ENCODE measurements at regions not wholly inside any gene's neighbourhood (a gene's known extent, or its start where the extent isn't known, plus 50 kb on each side); places are given as distances from the start of the nearest gene placed in this dataset.

DNA sequence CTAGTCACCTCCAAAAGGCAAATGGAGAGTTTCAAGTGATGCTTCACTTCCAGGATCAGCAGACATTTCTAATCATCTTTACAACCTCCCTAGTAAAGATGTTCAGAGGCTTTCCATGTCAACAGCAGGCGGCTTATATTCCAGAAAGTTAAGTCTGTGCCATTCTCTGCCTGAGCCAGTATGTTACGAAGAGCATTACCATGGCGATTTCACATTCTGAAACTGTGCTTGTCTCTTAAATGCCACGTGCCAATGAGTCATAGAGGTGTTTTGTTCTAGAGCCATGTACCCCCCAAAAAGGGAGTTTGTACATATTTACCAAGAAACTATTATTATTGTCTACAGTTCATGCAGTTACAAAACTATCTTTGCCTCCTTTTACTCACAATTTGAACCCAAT is 319.5 kb downstream of the FOXA2 start:
- DNase-seq (ENCODE audit: low read depth in 4 of 4, low spot score in 3 of 4), result no peak

GRCh38 chr20:22260506-22260905 is 323.9 kb downstream of the FOXA2 start:
- no peak for DNase-seq (ENCODE audit: low read depth in 4 of 4, low spot score in 3 of 4)

GRCh38 chr20:22257912-22258311 is 326.5 kb downstream of the FOXA2 start:
- no peak for DNase-seq (ENCODE audit: low read depth in 4 of 4, low spot score in 3 of 4)

DNA sequence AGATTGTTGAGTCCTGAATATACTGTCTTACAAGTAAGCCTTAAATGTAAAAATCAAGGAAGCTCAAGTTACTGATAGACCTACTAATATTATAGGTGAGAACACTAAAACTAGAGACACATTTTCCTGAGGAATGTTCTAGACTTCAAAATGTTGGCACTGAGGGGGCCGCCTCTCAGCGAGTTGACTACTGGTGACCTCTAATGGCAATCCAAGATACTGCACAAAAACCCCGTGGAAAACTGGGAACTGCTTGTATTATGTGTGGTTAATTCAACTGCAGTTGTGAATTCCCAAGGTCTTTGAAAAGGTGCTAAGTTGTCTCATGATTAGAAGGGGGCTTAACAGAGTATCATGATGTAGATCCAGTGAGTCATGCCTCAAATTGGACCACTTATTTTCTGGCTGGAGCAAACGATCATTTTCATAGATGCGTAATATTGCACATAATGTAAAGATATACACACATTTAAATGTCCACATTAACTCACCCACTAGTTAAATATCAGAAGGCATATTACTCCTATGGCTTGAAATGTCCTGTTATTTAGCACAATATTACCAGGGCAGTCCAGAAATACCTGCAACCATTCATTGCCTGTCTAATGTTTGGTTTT is 336.2 kb downstream of the FOXA2 start:
- DNase-seq (ENCODE audit: low read depth in 4 of 4, low spot score in 3 of 4), result no peak

GRCh38 chr20:22245139-22245538 is 339.2 kb downstream of the FOXA2 start:
- no peak for DNase-seq (ENCODE audit: low read depth in 4 of 4, low spot score in 3 of 4)

DNA sequence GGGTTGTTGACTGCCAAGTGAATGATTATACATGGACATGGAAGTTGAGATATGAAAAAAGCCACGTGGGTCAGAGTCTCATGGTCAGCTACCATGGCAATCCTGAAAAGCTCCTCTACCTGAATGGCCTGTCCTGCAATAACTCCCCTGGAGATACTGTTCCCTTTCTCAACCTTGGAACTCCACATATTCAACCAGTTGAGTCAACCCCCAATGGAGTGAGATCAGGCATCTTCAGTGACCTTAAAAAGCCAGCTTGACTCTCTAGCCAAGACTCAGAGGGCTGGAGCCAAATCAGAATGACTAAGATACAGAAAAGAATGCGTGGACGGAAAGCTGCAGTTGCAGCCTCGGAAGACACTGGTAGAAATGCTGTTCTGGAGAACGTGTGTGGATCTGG is 341.3 kb downstream of the FOXA2 start:
- no peak for DNase-seq (ENCODE audit: low read depth in 4 of 4, low spot score in 3 of 4)

DNA sequence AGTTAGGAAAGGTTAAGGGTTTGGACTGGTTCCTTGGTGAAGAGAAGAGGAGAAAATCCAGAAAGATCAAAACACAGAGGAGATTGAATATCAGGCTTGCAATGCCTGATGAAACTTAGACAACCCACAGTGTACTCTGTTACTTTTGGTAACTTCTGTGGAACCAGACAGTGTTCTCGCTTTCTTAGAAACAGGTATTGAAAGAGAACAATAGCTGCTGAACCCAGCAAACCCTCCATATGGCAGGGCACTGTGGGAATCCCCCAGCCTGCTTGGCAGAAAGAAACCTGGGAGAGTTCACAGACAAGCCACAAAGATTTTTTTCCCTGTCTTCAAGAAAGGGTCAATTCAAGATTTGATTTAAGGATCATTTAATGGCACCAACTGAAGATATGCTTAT is 342.8 kb downstream of the FOXA2 start:
- no peak for DNase-seq (ENCODE audit: low read depth in 4 of 4, low spot score in 3 of 4)

GRCh38 chr20:22232923-22233322 is 351.4 kb downstream of the FOXA2 start:
- no peak for DNase-seq (ENCODE audit: low read depth in 4 of 4, low spot score in 3 of 4)

DNA sequence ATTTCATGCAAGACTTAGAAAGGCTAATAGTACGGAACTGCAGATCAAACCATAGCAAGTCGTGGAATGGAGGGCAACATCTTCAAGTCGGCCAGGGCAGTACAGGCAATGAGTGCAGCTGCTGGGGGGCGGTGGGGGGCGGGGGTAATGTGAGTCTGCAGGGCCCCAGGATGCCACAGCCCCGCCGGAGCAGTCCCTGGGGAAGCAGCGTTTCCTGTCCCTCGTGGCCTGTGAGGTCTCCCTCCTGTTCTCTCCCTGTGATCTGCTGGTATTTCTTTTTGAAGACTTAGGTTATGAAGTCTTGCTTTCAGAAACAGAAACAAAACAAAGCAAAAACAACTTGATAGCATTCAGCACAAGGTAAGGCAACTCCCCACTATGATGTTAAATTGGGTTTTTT is 351.9 kb downstream of the FOXA2 start:
- no peak for DNase-seq (ENCODE audit: low read depth in 4 of 4, low spot score in 3 of 4)

DNA sequence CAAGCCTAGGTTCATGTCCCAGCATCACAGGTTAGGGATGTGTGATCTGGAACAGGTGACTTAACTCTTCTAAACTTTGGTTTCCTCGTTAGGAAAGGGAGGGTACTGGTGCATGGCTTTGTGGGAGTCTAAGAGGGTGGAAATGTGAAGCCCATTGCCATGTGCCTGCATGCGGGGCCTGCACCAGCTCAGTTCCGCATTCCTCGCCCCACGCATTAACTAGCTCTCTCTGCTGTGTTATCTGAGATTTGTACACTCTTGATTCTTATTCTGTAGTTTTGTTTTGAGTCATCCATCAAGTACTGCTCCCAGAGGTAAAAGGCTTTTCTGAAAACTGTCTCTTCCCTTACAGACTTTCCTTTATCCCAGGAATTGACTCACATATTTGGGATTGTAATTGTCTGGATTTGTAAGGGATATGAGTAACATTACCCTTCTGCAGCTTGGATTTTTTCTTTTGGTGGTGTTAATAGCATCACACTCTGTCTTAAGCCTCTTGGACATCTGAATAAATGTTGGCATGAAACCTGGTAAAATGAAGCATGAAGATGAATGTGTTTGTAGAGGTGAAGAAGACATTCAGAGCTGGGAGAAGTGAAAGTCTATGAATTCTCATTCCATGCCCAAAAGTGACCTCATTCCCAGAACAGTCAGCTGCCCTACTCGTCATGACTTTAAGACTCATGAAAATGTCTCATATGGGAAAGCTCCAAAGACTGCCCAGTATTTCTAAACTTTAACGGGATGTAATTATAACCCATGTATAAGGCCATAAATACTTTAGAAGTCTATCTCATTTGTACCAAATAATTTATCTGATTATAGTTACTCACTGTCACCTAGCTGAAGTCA is 357.3 kb downstream of the FOXA2 start:
- DNase-seq (ENCODE audit: low read depth in 4 of 4, low spot score in 3 of 4), result peak in 1 of 4 donors; percentile 26

- no peak for DNase-seq (ENCODE audit: low read depth in 4 of 4, low spot score in 3 of 4)
Observed at GRCh38 chr20:22223236-22223635, 361.1 kb downstream of the FOXA2 start.

DNA sequence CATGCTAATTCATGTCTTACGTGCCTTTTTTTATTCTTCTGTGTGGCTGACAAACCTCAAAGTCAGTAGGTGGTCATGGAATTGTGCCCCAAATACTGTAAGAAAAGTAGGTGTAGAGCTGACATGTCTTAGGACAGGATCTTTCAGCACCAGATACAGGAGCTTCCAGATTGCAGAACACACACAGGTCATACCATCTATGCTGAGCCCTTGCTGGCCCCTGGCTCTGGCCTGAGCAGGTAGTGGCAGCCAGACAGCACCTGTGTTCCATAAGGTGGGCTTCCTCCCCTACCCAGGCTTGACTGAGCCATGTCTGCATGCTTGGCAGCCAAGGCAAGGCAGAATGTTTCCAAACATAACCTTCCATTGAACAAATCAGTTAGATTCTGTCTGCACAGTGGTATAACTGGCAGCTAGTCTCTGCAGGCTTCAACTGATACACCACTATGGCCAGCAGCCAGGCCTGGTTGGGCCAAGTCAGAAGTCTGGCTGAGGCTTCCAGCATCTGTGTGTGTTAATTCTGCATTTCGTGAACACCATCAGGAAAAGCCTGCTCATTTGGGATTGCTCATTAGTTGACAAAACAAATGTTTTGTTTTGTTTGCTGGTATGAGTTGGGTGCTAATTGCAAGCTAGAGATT is 366.5 kb downstream of the FOXA2 start:
- no peak for DNase-seq (ENCODE audit: low read depth in 4 of 4, low spot score in 3 of 4)

DNA sequence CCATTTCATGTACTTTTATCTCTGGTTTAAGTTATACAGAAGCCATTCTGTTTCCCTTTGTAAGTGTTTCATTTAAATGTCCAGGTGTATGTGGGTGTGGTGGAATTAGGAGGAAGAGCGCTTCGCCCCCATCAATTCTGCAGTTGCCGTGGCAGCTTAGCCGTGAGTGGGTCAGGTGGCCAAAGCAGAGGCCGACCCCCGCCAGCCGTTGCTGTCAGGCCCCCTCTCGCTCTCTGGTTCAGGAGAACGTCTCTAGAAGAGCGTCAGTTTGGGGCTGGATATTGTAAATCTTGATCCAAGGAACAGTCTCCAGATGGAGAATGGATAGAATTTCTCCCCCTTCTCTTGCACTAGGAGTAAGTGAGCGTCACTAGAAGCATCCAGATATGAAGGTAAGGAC is 367.4 kb downstream of the FOXA2 start:
- DNase-seq (ENCODE audit: low read depth in 4 of 4, low spot score in 3 of 4), result no peak

- no peak for DNase-seq (ENCODE audit: low read depth in 4 of 4, low spot score in 3 of 4)
Observed at GRCh38 chr20:22214296-22214695, 370.1 kb downstream of the FOXA2 start.

DNA sequence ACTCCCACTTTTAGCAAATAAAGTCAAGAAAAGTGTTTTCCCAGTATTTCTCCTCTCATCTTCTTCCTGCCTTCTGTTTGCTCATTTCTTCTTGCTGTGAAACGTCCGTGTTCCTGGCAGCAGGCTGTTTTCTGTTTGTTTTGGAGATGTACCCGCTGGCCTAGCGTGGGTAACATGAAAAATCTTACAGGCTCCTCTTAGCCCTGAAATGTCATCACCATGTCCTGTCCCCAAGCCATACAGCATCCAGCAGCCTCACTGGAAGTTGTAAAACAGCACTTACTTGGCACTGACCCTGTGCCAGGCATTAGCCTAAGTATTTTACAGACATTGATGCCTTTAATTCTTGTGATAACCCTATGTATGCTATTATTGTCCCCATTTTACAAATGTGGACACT is 371.1 kb downstream of the FOXA2 start:
- DNase-seq (ENCODE audit: low read depth in 4 of 4, low spot score in 3 of 4), result no peak

GRCh38 chr20:22207280-22207679 is 377.1 kb downstream of the FOXA2 start:
- DNase-seq (ENCODE audit: low read depth in 4 of 4, low spot score in 3 of 4), result no peak

DNA sequence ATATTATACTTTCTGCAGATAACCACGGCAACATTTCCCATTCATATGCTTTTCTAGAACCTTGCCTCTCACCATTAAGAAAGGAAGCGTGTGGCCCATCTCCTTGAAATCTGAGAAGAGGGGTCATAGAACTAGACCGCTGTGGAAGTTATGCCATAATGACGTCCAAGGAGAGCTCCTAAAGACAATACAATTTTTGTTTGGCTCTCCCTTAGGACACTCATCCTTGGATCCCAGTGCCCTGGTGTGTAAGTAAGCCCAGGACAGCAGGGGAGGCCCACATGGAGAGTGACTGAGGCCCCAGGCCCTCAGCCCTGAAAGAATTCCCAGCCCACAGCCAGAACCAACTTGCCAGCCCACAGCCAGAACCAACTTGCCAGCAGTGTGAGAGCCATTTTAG is 379.6 kb downstream of the FOXA2 start:
- no peak for DNase-seq (ENCODE audit: low read depth in 4 of 4, low spot score in 3 of 4)

DNA sequence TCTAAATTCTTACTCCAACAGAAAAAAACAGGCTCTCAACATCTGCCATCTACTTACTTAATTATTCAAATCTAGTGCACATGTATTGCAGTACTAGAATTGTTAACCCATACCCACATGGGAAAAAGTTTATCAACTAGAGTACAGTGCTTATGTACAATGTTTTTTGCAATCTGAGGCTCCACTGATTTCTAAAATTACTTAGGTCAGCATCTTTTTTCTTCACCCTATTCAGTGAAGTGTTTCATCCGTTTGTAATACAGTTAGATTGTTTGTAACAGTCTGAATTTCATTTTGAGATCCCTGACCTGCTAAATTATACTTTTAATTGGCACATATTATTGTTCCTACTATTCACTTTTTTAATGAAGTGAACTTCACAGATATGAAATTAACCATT is 402.2 kb downstream of the FOXA2 start:
- no peak for DNase-seq (ENCODE audit: low read depth in 4 of 4, low spot score in 3 of 4)

- DNase-seq (ENCODE audit: low read depth in 4 of 4, low spot score in 3 of 4), result no peak
Observed at GRCh38 chr20:22180244-22180643, 404.1 kb downstream of the FOXA2 start.

- DNase-seq (ENCODE audit: low read depth in 4 of 4, low spot score in 3 of 4), result no peak
Observed at GRCh38 chr20:22160101-22160652, 424.2 kb downstream of the FOXA2 start.

DNA sequence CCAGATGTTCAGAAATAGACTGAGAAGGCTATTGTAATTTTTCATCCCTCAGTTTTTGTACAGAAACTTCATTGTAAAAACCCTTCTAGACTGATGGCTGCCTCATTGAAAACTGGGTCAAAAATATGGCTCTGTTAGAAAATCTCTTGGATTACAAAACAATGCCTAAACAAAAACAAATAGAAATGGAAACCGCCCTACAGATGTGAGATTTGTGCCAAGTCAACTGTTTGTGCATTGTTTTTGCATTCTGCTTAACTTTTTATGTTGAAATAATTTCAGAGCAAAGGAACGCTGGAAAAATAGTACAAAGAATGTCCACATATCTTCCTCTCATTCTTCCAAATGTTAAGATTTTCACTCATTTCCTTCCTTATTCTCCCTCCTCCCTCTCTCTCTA is 425.1 kb downstream of the FOXA2 start:
- DNase-seq (ENCODE audit: low read depth in 4 of 4, low spot score in 3 of 4), result no peak

GRCh38 chr20:22127587-22127986 is 422.1 kb downstream of the PAX1 start:
- no peak for DNase-seq (ENCODE audit: low read depth in 4 of 4, low spot score in 3 of 4)
